Body of pancreas (tissue), 4 donors: ENCODE measurements at regions not wholly inside any gene's neighbourhood (a gene's known extent, or its start where the extent isn't known, plus 50 kb on each side); places are given as distances from the start of the nearest gene placed in this dataset.

Experiments
- ATAC-seq: fragments of 150-250 bp; one replicate; pipeline ENCODE4 v1.9.1; 2016
- DNase-seq, 4 donors: peaks; one replicate each; pipeline ENCODE4 v3.0.0-alpha.2; 2019
- H3K27ac ChIP-seq, 4 donors: fragments of 200-600 bp; sonication (generic); 1 replicate in 3 of 4; 2 replicates in 1 of 4; pipeline versions ENCODE4 v1.5.1 to v1.6.1; 2016 to 2019; ENCODE audit warnings: mild to moderate bottlenecking in 1 of 4, mixed read lengths in 1 of 4, moderate library complexity in 1 of 4
- H3K27me3 ChIP-seq, 2 donors: fragments of 200-600 bp; sonication (generic); one replicate each; pipeline ENCODE4 v1.6.0; 2016; ENCODE audit warnings: mild to moderate bottlenecking in 1 of 2
- H3K36me3 ChIP-seq, 2 donors: fragments of 200-600 bp; sonication (generic); replicated peaks in 1 of 2; 2 replicates each; pipeline ENCODE4 v1.5.1; 2016; ENCODE audit warnings: low read depth in 2 of 2; ENCODE audit not compliant: insufficient read depth in 1 of 2
- H3K4me1 ChIP-seq: fragments of 200-600 bp; sonication (generic); one replicate; pipeline ENCODE4 v1.6.0; 2016
- H3K4me3 ChIP-seq, 2 donors: fragments of 200-600 bp; sonication (generic); 1 replicate in 1 of 2; 2 replicates in 1 of 2; pipeline ENCODE4 v1.5.1; 2016 to 2019
- H3K9me3 ChIP-seq, 3 donors: fragments of 200-600 bp; sonication (generic); 1 replicate in 2 of 3; 2 replicates in 1 of 3; pipeline ENCODE4 v1.5.1; 2016
- POLR2A ChIP-seq, 3 donors: fragments of 450-650 bp; IDR thresholded peaks; one replicate each; pipeline ENCODE4 v1.6.1; 2016; ENCODE audit warnings: antibody characterized with exemption in 3 of 3, mild to moderate bottlenecking in 2 of 3
- WGBS, 2 donors: methylation state at CpG; one replicate each; pipeline ENCODE4 v1.1.5; 2017; 5-methylcytosine and 5-hydroxymethylcytosine counted together
- intact Hi-C: fragments of 100-400 bp; cut with DNase I; formaldehyde crosslinking; loops from one replicate; pipeline ENCODE4 v1.15.1; 2023
- TF ChIP-seq, protein P1 (sequence below), 7 experiments: fragments of 450-650 bp in 4 of 7; fragments of 200-600 bp in 3 of 7; sonication (generic) in 3 of 7; IDR thresholded peaks; one replicate each; pipeline ENCODE4 v1.5.1; 2016 to 2019; ENCODE audit warnings: antibody characterized with exemption in 7 of 7

DNA sequence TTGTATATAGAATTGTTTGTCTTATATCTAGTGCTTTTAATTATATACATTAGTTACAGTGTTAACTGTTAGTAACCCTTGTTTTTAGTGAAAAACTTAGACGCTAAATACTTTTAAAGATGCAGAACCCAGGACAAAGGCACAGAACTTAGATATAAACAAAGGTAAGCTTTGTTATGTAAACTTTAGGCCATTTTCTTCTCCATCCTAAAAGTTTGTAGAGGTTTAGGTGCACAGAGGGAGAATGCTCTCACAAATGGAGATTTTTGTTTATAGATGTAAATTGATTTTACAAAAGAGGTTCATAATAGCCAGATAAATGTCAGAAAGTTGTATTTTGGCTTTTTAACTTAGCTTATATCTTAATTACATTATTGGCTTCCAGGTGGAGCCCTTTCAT lies 490.5 kb upstream of the LRRC7 start:
- Histone ChIP-seq H3K27me3 (no peaks in the 10 kb centered on the region), H3K4me1 (no peaks in the 10 kb centered on the region), H3K9me3 (no peaks in the 10 kb centered on the region), H3K36me3 (no peaks in the 10 kb centered on the region), H3K4me3 (no peak overlapping the region), H3K27ac (no peak overlapping the region)
- 68 to 72% methylated on average over 1 of the region's 1 CpG for WGBS, 2 donors
- intact Hi-C loops: no loop called here
- no peak for ATAC-seq
- TF ChIP-seq POLR2A (IDR thresholded peaks at IDR 0.05): no peak
- TF ChIP-seq, protein P1, sequence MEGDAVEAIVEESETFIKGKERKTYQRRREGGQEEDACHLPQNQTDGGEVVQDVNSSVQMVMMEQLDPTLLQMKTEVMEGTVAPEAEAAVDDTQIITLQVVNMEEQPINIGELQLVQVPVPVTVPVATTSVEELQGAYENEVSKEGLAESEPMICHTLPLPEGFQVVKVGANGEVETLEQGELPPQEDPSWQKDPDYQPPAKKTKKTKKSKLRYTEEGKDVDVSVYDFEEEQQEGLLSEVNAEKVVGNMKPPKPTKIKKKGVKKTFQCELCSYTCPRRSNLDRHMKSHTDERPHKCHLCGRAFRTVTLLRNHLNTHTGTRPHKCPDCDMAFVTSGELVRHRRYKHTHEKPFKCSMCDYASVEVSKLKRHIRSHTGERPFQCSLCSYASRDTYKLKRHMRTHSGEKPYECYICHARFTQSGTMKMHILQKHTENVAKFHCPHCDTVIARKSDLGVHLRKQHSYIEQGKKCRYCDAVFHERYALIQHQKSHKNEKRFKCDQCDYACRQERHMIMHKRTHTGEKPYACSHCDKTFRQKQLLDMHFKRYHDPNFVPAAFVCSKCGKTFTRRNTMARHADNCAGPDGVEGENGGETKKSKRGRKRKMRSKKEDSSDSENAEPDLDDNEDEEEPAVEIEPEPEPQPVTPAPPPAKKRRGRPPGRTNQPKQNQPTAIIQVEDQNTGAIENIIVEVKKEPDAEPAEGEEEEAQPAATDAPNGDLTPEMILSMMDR (IDR thresholded peaks at IDR 0.05): no peak
- no peak for DNase-seq

DNA sequence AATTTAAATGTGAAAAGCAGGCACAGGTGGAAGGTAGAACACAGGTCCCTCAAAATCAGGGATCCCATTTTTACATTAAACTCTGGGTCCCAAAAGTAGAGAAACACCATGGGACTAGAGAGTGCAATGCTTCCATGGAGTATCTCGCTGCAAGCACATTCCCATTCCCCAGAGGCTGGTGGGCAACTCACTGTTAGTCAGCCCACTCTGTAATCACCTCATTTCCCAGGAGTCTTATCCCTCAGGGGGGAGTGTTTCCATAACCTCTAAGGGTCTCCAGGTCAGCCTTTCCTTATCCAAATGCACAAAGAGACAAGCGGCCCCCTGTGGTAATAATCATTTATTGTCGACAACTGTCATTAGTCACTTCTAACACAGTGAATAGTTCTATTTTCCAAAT lies 490.1 kb upstream of the LRRC7 start:
- Histone ChIP-seq H3K4me1 (no peaks in the 10 kb centered on the region), H3K27me3 (no peaks in the 10 kb centered on the region), H3K4me3 (no peak overlapping the region), H3K36me3 (no peaks in the 10 kb centered on the region), H3K9me3 (no peaks in the 10 kb centered on the region), H3K27ac (no peak overlapping the region)
- TF ChIP-seq, protein P1 (IDR thresholded peaks at IDR 0.05): no peak
- TF ChIP-seq POLR2A (IDR thresholded peaks at IDR 0.05): no peak
- DNase-seq (no peak), ATAC-seq (no peak)
- 58 to 71% methylated on average over 3 of the region's 3 CpGs for WGBS, 2 donors
- intact Hi-C loops: no loop called here

DNA sequence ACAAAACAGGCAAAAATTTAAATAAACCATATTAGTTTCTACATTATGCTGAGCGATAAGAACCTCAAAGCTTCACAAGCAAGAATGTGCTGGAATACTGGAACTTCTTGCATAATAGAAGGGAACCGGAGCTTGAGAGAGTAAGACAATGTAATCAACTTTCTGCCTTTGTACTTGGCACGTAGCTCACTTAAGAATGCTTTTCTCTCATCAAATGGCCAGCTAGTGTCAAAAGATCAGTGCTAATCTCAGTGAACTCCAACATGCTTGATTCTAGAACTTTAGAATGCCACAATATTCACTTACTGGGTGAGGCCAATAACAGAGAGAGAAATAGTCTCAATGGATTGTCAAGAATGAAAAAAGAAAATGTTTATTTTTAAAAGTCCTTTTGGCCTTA lies 486.1 kb upstream of the LRRC7 start:
- Histone ChIP-seq H3K27me3 (no peaks in the 10 kb centered on the region), H3K36me3 (no peaks in the 10 kb centered on the region), H3K4me3 (no peak overlapping the region), H3K4me1 (no peaks in the 10 kb centered on the region), H3K27ac (no peak overlapping the region), H3K9me3 (no peaks in the 10 kb centered on the region)
- DNase-seq: no peak
- 47 to 48% methylated on average over 3 of the region's 3 CpGs for WGBS, 2 donors
- ATAC-seq: no peak
- TF ChIP-seq, protein P1 (IDR thresholded peaks at IDR 0.05): no peak
- no peak for TF ChIP-seq POLR2A (IDR thresholded peaks at IDR 0.05)
- intact Hi-C loops: no loop called here

DNA sequence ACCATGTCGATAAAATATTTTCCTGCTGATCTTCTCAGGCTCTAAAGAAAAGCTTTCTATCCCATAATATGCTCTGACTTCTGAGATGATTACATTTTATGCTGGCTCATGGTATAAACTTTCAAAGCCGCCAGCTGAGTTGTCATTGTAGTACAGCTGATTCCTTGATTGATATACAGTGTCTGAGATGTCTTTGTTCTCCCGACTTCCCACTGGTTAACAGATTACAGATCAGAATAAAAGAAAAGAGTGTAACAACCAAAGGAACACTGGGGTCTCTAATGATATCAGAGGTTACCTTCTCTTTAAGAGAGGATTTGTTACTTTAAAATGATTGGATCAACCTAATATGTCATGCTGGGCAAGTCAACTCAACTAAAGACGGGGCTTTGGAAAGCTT lies 485.4 kb upstream of the LRRC7 start:
- no peak for TF ChIP-seq POLR2A (IDR thresholded peaks at IDR 0.05)
- TF ChIP-seq, protein P1 (IDR thresholded peaks at IDR 0.05): no peak

DNA sequence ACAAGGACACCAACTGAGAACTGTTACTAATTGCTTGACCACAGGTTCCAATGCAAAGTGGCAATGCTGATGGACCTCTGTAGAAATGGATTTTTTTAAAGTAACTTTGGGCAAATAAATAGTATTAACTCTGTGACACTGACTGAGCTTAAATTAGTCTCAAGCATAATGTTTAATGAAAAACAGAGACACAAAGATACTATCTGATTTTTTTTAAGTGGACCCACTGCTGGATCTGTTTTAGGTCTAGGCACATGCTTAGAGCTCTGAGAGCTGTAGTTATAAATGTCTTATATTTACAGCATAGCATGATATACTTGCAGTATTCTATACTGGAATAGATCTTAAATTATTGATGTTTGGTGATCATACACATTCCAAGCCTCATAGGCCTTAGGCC lies 481.6 kb upstream of the LRRC7 start:
- no peak overlapping the region for H3K27ac ChIP-seq
- no peaks in the 10 kb centered on the region for H3K36me3 ChIP-seq
- TF ChIP-seq POLR2A (IDR thresholded peaks at IDR 0.05): no peak
- TF ChIP-seq, protein P1 (IDR thresholded peaks at IDR 0.05): no peak
- intact Hi-C loops: no loop called here
- H3K4me1 ChIP-seq: no peaks in the 10 kb centered on the region
- no peak for ATAC-seq
- H3K9me3 ChIP-seq: peaks cover 0 to 7% (median 0%) of the 10 kb centered on the region in 3 donors
- H3K4me3 ChIP-seq: no peak overlapping the region
- no peaks in the 10 kb centered on the region for H3K27me3 ChIP-seq
- no peak for DNase-seq

More for the DNA sequence above, 485.4 kb upstream of the LRRC7 start:
- Histone ChIP-seq H3K27ac (no peak overlapping the region), H3K4me1 (no peaks in the 10 kb centered on the region), H3K4me3 (no peak overlapping the region), H3K27me3 (no peaks in the 10 kb centered on the region), H3K9me3 (no peaks in the 10 kb centered on the region), H3K36me3 (no peaks in the 10 kb centered on the region)
- 45 to 63% methylated on average over 4 of the region's 4 CpGs for WGBS, 2 donors
- intact Hi-C loops: no loop called here
- ATAC-seq (no peak), DNase-seq (no peak)
